ENCODE measurements at regions not wholly inside any gene's neighbourhood (a gene's known extent, or its start where the extent isn't known, plus 50 kb on each side); places are given as distances from the start of the nearest gene placed in this dataset.
A peak's percentile ranks its signal among the peaks of the same experiment; 100 is the strongest.

GRCh38 chr11:110371084-110371483, 58.7 kb upstream of the FDX1 start:
- no peak overlapping the region for H3K27ac ChIP-seq (ENCODE audit: poor library complexity, severe bottlenecking)
- H3K36me3 ChIP-seq (ENCODE audit: low read depth), result no peaks in the 10 kb centered on the region
- no peaks in the 10 kb centered on the region for H3K27me3 ChIP-seq (ENCODE audit: insufficient read depth, poor library complexity, severe bottlenecking)
- H3K9me3 ChIP-seq (ENCODE audit: severe bottlenecking), result no peaks in the 10 kb centered on the region
- no peak overlapping the region for H3K4me3 ChIP-seq (ENCODE audit: severe bottlenecking)
- TF ChIP-seq CTCF (IDR thresholded peaks at IDR 0.05; ENCODE audit: poor library complexity, severe bottlenecking), result no peak
- ATAC-seq (ENCODE audit: low read depth) (no peak), DNase-seq (ENCODE audit: low spot score) (no peak)
- peaks cover 13% of the 10 kb centered on the region for H3K4me1 ChIP-seq (ENCODE audit: insufficient read depth, poor library complexity, severe bottlenecking)

- ATAC-seq (ENCODE audit: low read depth), result peak; percentile 44; the same call in 2 of the 3 replicates
- no peak for DNase-seq (ENCODE audit: low spot score)
- H3K27ac ChIP-seq (ENCODE audit: poor library complexity, severe bottlenecking), result peak overlapping the region; percentile 18
- no peaks in the 10 kb centered on the region for H3K9me3 ChIP-seq (ENCODE audit: severe bottlenecking)
- no peak for TF ChIP-seq CTCF (IDR thresholded peaks at IDR 0.05; ENCODE audit: poor library complexity, severe bottlenecking)
- no peaks in the 10 kb centered on the region for H3K27me3 ChIP-seq (ENCODE audit: insufficient read depth, poor library complexity, severe bottlenecking)
- H3K36me3 ChIP-seq (ENCODE audit: low read depth), result no peaks in the 10 kb centered on the region
- H3K4me1 ChIP-seq (ENCODE audit: insufficient read depth, poor library complexity, severe bottlenecking), result peaks cover 12% of the 10 kb centered on the region
- H3K4me3 ChIP-seq (ENCODE audit: severe bottlenecking), result no peak overlapping the region
Observed at GRCh38 chr11:110373051-110373702, 56.6 kb upstream of the FDX1 start.

GRCh38 chr11:110374921-110375320, 54.8 kb upstream of the FDX1 start:
- TF ChIP-seq CTCF (IDR thresholded peaks at IDR 0.05; ENCODE audit: poor library complexity, severe bottlenecking), result no peak

GRCh38 chr11:110375351-110375750, 54.4 kb upstream of the FDX1 start:
- no peak for TF ChIP-seq CTCF (IDR thresholded peaks at IDR 0.05; ENCODE audit: poor library complexity, severe bottlenecking)
- DNase-seq (ENCODE audit: low spot score) (no peak), ATAC-seq (ENCODE audit: low read depth) (no peak)
- Histone ChIP-seq H3K4me3 (ENCODE audit: severe bottlenecking) (no peak overlapping the region), H3K36me3 (ENCODE audit: low read depth) (no peaks in the 10 kb centered on the region), H3K27ac (ENCODE audit: poor library complexity, severe bottlenecking) (no peak overlapping the region), H3K4me1 (ENCODE audit: insufficient read depth, poor library complexity, severe bottlenecking) (peaks cover 12% of the 10 kb centered on the region), H3K27me3 (ENCODE audit: insufficient read depth, poor library complexity, severe bottlenecking) (no peaks in the 10 kb centered on the region), H3K9me3 (ENCODE audit: severe bottlenecking) (no peaks in the 10 kb centered on the region)

More at GRCh38 chr11:110374921-110375320, 54.8 kb upstream of the FDX1 start:
- H3K4me1 ChIP-seq (ENCODE audit: insufficient read depth, poor library complexity, severe bottlenecking), result peaks cover 12% of the 10 kb centered on the region
- H3K4me3 ChIP-seq (ENCODE audit: severe bottlenecking), result no peak overlapping the region
- ATAC-seq (ENCODE audit: low read depth), result no peak
- H3K27me3 ChIP-seq (ENCODE audit: insufficient read depth, poor library complexity, severe bottlenecking), result no peaks in the 10 kb centered on the region
- no peak overlapping the region for H3K27ac ChIP-seq (ENCODE audit: poor library complexity, severe bottlenecking)
- no peaks in the 10 kb centered on the region for H3K36me3 ChIP-seq (ENCODE audit: low read depth)
- DNase-seq (ENCODE audit: low spot score), result no peak
- H3K9me3 ChIP-seq (ENCODE audit: severe bottlenecking), result no peaks in the 10 kb centered on the region

GRCh38 chr11:110376021-110376420, 53.7 kb upstream of the FDX1 start:
- Histone ChIP-seq H3K27me3 (ENCODE audit: insufficient read depth, poor library complexity, severe bottlenecking) (no peaks in the 10 kb centered on the region), H3K36me3 (ENCODE audit: low read depth) (no peaks in the 10 kb centered on the region), H3K27ac (ENCODE audit: poor library complexity, severe bottlenecking) (no peak overlapping the region), H3K4me3 (ENCODE audit: severe bottlenecking) (no peak overlapping the region), H3K9me3 (ENCODE audit: severe bottlenecking) (no peaks in the 10 kb centered on the region), H3K4me1 (ENCODE audit: insufficient read depth, poor library complexity, severe bottlenecking) (peaks cover 12% of the 10 kb centered on the region)
- ATAC-seq (ENCODE audit: low read depth) (no peak), DNase-seq (ENCODE audit: low spot score) (no peak)
- TF ChIP-seq CTCF (IDR thresholded peaks at IDR 0.05; ENCODE audit: poor library complexity, severe bottlenecking), result no peak
